NCI-H2171 treated with DMSO at 0.1 percent for 48 hours (cell line): ENCODE measurements at regions not wholly inside any gene's neighbourhood (a gene's known extent, or its start where the extent isn't known, plus 50 kb on each side); places are given as distances from the start of the nearest gene placed in this dataset.
A peak's percentile ranks its signal among the peaks of the same experiment; 100 is the strongest.

Experiments
- DNase-seq: peaks from one replicate; lab custom pipeline; 2025; lab: John Stamatoyannopoulos, UW

DNA sequence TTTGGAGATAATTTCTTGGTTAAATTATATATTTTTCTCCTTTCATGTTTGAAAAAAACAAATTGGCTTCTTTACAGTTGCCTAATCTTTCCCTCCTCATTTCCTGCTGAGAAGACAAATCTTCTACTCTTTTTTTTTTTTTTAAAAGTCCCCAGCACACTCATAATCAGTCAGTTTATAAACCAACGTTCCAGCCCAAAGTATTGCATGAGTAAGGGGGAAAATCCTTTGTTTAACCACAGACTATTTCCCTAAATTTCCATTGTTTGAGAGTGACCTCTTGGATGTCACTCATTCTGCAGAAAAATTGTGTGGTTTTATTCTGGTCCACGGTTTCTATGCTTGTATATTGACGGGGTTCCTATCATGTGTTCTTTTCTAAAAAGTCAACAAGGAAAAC lies 55.1 kb upstream of the TLR4 start:
- DNase-seq: no peak

DNA sequence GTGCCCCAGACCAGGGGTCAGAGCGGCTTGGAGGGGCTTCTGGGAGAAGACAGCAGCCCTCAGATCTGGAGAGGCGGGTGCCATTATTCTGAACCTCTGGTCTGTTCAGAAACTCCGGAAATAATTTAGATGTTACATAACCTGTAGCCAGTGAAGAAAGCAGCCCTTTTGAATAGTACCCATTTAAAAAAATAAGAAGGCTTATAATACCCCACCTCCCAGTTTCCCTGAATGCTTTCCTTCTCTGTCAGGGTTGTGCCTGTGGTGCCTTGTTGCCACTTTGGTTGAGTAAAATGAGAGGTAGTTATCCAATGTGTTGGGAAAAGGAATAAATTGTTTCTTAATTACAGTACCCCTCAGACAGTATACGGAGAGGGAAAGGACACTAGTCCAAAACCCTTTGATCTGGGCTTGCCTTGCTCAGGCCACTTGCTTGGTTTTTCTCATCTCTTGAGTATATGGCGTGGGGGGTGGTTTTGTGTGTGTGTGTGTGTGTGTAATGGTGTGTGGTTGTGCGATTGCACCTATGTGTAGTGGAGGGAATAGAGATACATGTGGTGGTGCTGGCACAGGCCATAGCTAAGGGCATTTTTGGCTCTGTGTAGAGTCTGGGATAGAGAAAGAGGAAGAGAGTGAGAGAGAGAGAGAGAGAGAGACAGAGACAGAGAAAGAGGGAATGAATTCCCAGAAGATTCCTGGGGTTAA lies 59.1 kb upstream of the TLR4 start:
- DNase-seq: no peak

DNA sequence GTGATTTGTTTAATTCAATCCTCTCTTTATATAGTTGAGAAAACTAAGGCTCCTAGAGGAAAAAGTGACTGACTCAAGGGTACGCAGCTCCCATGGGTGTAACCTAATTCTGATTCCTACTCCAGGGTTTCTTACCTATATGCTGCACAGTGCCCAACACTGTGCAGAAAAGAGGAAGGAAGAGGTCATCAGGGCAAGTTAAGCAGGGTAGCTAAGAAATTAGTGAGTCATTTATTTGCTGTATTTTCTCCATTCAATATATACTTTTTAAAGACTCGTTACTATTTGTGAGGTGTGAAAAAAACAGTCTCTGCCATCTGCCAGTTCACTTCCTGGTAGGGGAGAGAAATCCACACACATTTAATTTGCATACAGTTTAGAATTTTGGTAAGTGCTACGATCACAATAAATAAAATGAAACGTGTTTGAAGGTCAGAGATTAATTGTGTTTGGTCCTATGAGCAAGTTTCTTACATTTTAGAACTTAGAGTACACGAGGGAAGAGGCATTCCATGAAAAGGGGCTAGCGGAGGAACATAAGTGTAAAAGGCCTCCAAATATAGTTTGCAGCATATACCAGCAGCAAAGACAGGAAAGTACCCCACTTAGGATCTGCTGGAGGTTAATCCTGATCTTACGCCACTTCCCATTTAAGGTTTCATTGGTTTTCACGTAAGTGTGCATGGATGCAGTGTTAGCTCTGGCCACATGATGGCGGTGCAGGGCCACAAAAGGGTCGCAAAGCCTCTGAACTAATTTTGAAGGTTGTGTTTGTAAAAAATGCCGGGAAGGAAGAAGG lies 59.9 kb upstream of the TLR4 start:
- DNase-seq: peak; percentile 80

DNA sequence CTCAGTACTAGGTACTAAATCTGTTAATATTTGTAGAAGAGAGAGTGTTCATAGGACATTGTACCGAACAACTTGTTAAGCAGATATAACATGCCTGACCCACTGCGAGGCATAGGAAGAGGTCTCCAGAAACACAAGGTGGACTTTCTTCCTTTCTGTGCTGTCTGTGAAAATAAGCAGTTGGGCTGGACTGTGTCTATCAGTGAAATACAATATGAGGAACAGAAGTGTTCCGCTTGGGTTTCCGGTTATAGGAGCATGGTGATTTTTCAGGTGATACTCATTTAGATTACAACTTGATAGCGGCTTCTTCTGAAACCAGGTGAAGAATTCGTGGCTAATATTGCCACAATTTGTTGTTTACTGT lies 60.9 kb upstream of the TLR4 start:
- peak; percentile 43 for DNase-seq

DNA sequence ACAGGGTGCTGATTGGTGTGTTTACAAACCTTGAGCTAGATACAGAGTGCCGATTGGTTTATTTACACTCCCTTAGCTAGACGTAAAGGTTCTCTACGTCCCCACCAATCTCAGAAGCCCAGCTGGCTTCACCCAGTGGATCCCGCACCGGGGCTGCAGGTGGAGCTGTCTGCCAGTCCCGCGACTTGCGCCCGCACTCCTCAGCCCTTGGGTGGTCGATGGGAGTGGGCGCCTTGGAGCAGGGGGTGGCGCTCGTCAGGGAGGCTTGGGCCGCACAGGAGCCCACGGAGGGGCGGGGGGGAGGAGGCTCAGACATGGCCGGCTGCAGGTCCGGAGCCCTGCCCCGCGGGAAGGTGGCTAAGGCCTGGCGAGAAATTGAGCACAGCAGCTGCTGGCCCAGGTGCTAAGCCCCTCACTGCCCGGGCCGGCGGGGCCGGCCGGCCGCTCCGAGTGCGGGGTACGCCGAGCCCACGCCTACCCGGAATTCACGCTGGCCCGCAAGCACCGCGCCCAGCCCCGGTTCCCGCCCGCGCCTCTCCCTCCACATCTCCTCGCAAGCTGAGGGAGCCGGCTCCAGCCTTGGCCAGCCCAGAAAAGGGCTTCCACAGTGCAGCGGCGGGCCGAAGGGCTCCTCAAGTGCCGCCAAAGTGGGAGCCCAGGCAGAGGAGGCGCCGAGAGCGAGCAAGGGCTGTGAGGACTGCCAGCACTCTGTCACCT lies 61.5 kb upstream of the TLR4 start:
- DNase-seq: peak; percentile 33

DNA sequence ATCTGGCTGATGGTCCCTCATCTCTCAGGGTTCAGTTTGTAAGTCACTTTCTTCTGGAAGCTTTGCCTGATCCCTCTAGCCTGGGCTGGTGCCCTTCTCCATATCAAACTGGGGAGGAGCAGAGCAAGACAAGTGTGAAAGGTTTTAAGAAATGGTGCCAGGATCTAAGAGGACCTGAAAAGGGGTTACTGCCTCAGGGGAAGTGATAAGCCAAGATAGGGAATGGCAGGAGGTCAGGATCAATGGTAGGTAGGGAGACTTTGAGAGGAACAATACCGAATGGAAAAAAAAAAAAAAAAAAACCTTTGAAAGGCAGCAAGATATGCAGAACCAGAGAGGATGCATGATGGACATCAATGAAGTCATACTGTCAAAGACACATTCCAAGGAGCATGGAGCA lies 67.5 kb upstream of the TLR4 start:
- no peak for DNase-seq

DNA sequence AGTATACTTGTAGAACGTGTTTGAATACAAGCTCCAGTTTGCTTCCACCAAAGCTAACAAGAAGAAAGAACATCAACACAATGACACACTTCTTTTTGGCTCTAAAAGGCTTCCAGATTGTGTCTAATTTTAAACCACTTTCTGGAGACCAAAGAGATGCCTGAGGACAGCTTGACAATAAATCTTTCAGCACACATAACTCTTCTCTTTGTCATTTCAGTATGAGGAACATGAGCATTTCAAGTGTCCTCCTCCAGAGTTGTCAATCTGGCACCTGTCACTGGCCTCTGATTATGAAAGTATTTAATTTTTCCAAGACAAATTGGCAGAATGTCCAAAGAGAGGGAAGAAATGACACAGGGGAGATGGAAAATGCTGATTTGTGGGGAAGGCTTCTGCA lies 79.0 kb upstream of the TLR4 start:
- no peak for DNase-seq

DNA sequence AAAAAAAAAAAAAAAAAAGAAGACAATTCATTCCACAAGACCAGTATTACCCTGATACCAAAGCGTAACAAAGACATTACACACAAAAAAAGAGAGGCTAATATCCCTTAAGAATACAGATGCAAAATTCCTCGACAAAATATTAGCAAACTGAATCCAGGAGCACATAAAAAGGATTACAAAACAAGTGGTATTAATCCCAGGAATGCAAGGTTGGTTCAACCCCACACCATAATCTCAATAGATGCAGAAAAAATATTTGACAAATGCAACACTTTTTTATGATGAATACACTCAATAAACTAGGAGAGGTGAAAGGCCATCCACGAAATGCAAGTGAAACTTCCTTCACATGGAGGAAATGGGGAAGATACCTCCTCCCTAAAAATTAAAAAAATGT lies 80.1 kb upstream of the TLR4 start:
- no peak for DNase-seq

DNA sequence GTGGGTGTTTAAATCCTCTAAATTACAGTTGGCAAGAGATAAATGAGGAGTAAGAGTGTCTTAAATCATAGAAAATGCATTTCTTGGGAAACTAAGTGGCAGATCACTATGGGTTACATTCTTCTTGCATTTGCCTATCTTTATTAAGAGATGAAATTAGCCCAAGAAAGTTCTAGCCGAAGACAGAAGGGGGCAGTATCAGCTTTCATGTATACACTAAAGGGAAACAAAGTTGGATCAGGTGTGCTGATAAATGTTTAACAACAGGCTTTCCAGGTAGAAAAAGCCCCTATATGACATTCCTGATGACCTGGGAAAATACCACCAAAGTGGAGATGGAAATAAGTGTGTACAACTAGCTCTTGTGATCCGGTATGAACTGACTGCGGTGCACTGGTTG lies 81.9 kb upstream of the TLR4 start:
- DNase-seq: no peak

DNA sequence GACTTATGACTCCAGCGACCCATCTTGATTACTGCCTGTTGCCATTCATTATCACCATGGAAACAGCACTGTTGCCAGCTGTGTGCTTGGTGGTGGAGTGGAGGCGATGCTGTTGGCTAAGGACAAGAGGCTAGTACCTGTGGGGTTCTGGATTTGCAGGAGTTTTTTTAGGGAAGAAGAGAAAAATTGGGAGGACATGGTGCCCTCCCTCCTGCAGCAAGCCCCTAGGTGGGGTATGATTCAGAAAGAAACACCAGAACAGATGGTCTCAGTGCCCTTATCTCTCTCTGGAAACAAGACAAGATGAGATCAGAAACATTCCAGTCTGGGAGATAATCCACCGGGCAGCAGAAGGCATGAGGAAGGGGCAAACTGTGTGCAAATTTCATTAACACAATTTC lies 87.8 kb upstream of the TLR4 start:
- peak; percentile 87 for DNase-seq

DNA sequence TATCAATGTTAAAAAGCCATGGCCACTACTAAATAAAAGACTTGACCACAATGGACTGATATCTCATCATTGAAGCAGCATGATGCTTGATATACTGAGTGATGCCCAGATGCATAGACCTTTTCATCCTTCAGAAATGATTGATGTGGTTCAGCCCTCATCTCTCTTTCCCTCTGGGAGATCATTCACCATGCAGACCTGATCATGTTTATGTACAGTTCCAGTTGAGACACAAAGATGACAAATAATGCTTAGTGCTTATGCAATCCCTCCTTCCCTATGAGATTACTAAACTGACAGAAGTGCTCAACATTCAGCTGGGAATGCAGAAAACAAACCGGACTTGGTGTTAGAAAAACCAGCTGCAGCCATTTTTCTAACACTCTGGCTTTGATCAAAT lies 91.9 kb upstream of the TLR4 start:
- DNase-seq: no peak

DNA sequence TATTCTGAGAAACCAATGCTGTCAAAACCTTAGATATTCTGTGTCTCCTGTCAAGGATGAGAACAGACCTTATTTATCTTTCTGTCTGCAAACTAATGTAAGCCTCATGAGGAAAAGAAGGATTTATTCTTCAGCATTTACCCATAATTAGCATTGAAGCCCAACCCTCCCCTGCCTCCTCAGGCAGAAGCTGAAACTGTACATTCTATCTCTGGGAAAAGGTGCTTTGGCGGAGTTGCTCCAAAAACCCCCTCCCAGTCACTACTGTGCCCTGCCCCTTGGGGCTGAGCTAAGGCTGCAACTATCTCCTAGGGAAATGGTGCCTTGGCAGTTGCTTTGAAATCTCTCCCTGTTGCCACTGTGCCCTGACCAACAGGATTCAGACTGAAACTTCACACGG lies 106.2 kb upstream of the TLR4 start:
- DNase-seq: no peak

DNA sequence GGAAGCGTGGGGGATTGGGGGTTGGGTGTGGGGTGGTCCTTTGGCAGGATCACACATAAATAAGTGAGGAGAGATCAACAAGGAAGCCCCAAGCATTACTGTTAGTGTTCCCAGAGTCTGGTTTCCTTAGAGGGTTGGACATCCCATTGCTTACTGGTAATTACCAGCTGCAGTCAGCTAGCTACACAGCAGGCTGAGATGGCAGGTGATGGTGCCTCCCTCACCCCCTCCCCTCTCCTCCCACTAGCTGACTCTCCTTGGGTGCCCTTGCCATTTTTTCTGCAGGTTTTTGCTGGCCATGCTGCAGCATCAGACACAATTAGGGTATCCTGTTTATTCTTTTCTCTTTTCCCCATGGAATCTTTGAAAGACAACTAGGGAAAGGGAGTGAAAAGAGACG lies 107.5 kb upstream of the TLR4 start:
- DNase-seq: peak; percentile 27

DNA sequence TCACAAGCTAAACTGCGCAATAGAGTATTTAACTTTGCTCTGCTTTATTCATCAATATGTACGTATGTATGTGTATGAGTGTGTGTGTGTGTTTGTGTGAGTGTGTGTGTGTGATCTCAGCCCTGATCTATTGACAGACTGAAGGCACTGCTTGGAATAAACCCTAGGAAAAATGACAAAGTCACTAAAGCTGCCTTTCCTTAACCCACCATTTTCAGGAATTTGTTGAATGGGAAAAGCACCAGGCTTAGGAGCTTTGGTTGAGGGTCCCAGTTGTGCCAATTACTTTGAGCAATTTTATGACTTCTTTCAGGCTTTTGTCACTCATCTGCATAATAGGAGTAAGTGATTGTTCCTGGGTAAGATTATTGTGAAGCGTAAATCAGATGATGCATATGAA lies 108.6 kb upstream of the TLR4 start:
- DNase-seq: no peak

DNA sequence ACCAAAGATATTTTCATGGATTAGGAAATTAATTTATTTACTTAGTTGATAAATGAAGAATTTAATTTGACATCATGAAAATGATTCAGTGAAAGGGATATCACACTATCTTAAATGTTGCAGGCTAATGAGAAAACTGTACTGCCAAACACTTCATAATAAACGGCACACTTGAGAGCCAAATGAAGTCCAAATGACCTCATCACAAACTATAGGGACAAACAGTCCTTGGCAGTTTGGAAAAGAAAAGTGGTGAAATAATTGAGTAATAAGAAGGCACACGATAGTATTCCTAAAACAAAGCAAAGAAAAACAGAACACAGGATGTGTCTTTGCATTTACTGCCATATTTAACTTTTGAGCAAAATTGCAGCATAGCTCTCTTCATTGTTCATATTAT lies 116.9 kb upstream of the TLR4 start:
- DNase-seq: no peak

DNA sequence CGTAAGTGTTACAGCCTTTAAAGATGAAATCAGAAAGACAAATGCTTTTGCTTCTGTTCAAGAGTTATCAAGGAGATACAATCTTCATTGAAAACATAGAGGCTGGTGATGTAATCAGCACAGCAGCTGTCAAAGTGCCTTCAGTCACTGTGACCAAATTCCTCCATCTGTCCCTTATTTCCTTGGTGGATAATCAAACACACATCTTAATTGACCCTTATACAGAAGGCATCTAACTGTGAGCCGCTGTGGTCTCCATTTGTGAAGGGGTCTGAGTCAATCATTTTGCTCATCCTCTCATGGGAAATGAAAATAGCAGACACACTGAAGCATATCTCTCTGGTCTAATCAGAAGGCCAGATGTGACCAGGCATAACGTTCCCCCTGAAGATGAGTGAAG lies 130.1 kb upstream of the TLR4 start:
- peak; percentile 85 for DNase-seq

DNA sequence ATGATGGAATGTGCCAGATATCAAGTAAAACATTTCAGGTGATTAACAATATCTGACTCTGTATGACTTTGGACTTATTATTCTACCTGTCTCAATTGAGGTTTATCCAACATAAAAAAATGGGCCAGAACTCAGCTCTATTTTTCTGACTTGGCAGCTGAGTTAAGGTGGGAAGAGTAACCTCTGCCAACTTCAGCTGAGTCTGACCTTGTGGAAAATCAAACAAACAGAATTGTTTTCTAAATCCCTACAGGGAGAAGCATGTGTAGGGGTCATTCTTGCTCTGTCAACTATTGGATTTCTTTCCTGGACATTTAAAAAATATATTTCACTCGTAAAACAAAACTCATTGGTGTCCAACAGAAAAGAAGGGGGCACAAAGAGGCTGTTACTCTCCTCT lies 139.4 kb upstream of the TLR4 start:
- no peak for DNase-seq

DNA sequence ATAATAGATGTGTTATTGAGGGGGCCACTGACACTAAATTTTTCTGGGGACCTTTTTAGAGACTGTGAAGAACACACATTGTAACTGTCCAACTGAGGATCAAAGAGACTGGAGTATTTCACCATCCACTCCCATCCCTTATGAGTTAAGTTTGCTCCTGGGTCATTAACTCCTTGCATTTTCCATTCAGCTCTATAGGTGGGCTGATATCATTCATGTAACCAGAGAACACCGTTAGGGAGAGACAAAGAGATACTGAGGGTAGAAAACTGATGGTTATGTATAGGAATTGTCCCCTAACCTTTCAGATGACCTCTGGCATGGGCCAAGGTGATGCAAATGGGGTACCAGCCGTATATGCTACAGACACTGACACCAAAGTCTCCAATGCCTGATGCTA lies 142.4 kb upstream of the TLR4 start:
- DNase-seq: no peak

DNA sequence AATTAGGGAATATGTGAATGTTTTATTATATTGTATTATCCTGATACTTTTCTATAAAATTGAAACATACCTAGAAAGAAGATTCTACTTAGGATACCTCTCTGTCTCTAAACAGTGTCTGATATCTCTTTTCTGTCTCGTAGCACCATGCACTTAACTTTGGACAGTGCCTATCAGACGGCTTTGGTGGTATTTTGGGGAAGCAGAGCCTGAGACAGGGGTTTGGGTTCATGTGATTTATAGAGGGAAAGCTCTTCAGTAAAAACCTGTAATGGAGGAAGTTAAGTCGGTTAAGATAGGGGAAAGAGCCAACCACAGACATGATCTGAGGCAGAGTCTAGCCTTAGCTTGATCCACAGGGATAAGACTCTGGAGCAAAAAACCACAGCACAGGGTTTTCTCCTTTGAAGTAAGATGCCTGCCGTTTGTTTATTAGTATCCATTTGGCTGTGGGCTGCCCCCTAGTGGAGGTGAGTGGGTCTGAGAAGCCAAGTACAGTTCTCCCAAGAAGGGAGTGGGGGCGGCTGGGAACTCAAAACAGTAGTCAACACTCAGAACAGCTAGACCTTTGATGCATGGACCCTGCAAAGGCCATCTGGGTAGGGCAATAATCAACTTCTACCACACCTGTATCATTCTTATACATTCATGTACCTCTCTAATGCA lies 141.2 kb upstream of the ASTN2 start:
- peak; percentile 31 for DNase-seq

DNA sequence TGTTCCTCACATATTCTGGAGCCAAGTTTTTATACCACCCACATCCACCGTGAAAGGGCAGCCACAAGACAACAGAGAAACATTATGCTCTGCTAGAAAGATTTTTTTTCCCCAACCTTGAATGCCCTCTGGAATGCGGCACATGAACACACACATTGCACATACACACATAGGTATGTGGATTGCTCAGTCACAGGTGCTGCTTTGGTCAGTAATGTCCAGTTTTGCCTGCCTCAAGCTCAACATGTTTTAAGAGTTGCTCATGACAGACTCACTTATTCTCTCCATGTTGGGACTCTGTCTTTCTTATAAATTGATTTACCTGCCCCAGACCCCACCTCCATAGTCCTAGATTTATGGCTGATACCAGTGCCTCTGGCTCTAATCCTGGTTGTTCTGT lies 138.0 kb upstream of the ASTN2 start:
- no peak for DNase-seq

DNA sequence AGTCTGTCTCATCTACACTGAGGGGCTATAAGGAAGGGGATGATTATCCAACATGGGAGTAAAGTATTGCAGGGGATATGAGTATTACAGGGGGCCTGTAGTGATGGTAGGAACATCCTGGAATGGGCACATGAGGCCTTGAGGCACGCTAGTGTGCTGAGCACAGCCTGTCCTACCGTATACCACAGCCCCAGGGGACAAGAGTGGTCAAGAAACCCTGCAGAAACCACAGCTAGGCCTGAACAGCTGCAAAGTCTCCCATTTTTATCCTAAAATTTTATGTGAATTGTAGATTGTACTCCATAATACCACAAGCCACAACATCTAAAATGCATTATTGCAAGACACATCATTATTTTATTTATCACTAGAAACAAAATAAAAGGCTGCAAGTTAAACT lies 136.3 kb upstream of the ASTN2 start:
- DNase-seq: no peak

DNA sequence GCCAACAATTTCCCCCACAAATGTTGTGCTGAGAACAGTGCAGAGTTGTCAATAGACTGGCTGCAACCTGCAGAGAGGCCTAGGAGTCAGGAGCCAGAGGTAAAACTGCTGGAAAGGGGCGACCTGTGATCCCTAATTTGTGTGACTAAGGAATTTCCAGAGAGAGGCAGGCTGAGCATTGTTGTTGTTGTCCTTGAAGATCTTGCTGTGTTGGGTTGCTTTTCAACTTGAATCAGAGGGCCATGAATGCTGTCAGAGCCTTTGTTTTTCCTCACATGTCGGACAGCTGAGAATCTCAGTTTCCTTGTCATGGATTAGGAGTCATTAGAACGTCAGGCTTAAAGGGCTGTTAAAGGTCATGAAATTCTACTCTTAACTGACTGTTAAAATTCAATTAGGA lies 134.6 kb upstream of the ASTN2 start:
- no peak for DNase-seq

DNA sequence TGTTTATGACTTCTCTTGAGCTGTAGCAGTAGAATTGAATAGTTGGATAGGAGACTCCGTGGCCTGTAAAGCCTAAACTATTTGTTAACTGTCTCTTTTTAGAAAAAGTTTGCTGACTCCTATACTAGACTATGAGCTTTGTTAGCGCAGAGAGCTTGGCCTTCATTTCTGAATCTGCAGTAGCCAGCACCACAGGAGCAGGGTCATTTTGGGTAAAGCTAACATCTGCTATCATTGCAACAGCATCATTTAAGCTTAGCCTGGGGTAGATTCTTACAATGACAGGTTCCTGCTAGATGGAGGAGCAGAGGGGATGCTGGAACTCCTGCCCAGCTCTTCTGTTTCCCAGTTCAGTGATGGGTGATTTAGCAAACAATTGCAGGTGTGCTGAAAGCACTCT lies 133.7 kb upstream of the ASTN2 start:
- no peak for DNase-seq
